ENCODE measurements at regions not wholly inside any gene's neighbourhood (a gene's known extent, or its start where the extent isn't known, plus 50 kb on each side); places are given as distances from the start of the nearest gene placed in this dataset.

- Histone ChIP-seq H3K4me1 (ENCODE audit: control insufficient read depth, low read depth, low read length) (no peaks in the 10 kb centered on the region), H3K79me2 (ENCODE audit: control insufficient read depth, insufficient read depth, low read length) (no peaks in the 10 kb centered on the region), H3K4me2 (ENCODE audit: low read length) (no peak overlapping the region), H2AK5ac (ENCODE audit: low read length) (no peak overlapping the region), H3K27ac (ENCODE audit: low read depth, low read length) (no peak overlapping the region), H3K9ac (ENCODE audit: low read length) (no peak overlapping the region), H2BK5ac (ENCODE audit: low read length) (no peak overlapping the region), H2BK15ac (replicated peaks; ENCODE audit: low read depth) (no peak overlapping the region), H3K4me3 (ENCODE audit: low read length) (no peak overlapping the region), H4K5ac (ENCODE audit: low read length) (no peak overlapping the region), H3K27me3 (ENCODE audit: insufficient read depth, low read length, poor library complexity) (no peaks in the 10 kb centered on the region), H3K79me1 (ENCODE audit: low read length) (no peaks in the 10 kb centered on the region), H2BK120ac (ENCODE audit: low read depth, low read length) (no peak overlapping the region), H4K8ac (ENCODE audit: low read depth, low read length) (no peak overlapping the region), H3K4ac (ENCODE audit: low read depth, low read length) (no peak overlapping the region), H3K18ac (ENCODE audit: low read length) (no peak overlapping the region), H3K56ac (ENCODE audit: low read length) (no peak overlapping the region), H3K23ac (ENCODE audit: low read length) (no peak overlapping the region), H3K36me3 (ENCODE audit: control insufficient read depth, insufficient read depth, low read length) (no peaks in the 10 kb centered on the region)
- DNase-seq = no peak
- no CpG with 5 or more reads among the region's 1 CpG for WGBS (ENCODE audit: extremely low coverage, insufficient coverage, low lambda C conversion rate)
These were observed 79.7 kb upstream of the BANK1 start for GRCh38 chr4:101710806-101711205.

- no CpG with 5 or more reads among the region's 1 CpG for WGBS (ENCODE audit: extremely low coverage, insufficient coverage, low lambda C conversion rate)
- H2BK15ac ChIP-seq (replicated peaks; ENCODE audit: low read depth) = no peak overlapping the region
These were observed 82.1 kb upstream of the BANK1 start for GRCh38 chr4:101708293-101709039.

GRCh38 chr4:101707596-101707995 is 82.9 kb upstream of the BANK1 start:
- Histone ChIP-seq H3K56ac (ENCODE audit: low read length) (no peak overlapping the region), H2AK5ac (ENCODE audit: low read length) (no peak overlapping the region), H4K5ac (ENCODE audit: low read length) (no peak overlapping the region), H3K27me3 (ENCODE audit: insufficient read depth, low read length, poor library complexity) (no peaks in the 10 kb centered on the region), H3K4ac (ENCODE audit: low read depth, low read length) (no peak overlapping the region), H2BK15ac (replicated peaks; ENCODE audit: low read depth) (no peak overlapping the region), H3K79me1 (ENCODE audit: low read length) (no peaks in the 10 kb centered on the region), H3K36me3 (ENCODE audit: control insufficient read depth, insufficient read depth, low read length) (no peaks in the 10 kb centered on the region), H3K79me2 (ENCODE audit: control insufficient read depth, insufficient read depth, low read length) (no peaks in the 10 kb centered on the region), H3K4me1 (ENCODE audit: control insufficient read depth, low read depth, low read length) (no peaks in the 10 kb centered on the region), H3K9ac (ENCODE audit: low read length) (no peak overlapping the region), H2BK120ac (ENCODE audit: low read depth, low read length) (no peak overlapping the region), H3K4me2 (ENCODE audit: low read length) (no peak overlapping the region), H3K18ac (ENCODE audit: low read length) (no peak overlapping the region), H3K23ac (ENCODE audit: low read length) (no peak overlapping the region), H3K27ac (ENCODE audit: low read depth, low read length) (no peak overlapping the region), H3K4me3 (ENCODE audit: low read length) (no peak overlapping the region), H4K8ac (ENCODE audit: low read depth, low read length) (no peak overlapping the region), H2BK5ac (ENCODE audit: low read length) (no peak overlapping the region)
- WGBS (ENCODE audit: extremely low coverage, insufficient coverage, low lambda C conversion rate) = no CpG with 5 or more reads among the region's 3 CpGs
- no peak for DNase-seq

More at GRCh38 chr4:101708293-101709039, 82.1 kb upstream of the BANK1 start:
- Histone ChIP-seq H4K8ac (ENCODE audit: low read depth, low read length) (no peak overlapping the region), H3K27me3 (ENCODE audit: insufficient read depth, low read length, poor library complexity) (no peaks in the 10 kb centered on the region), H3K79me2 (ENCODE audit: control insufficient read depth, insufficient read depth, low read length) (no peaks in the 10 kb centered on the region), H3K36me3 (ENCODE audit: control insufficient read depth, insufficient read depth, low read length) (no peaks in the 10 kb centered on the region), H3K9ac (ENCODE audit: low read length) (no peak overlapping the region), H3K56ac (ENCODE audit: low read length) (no peak overlapping the region), H3K27ac (ENCODE audit: low read depth, low read length) (no peak overlapping the region), H3K23ac (ENCODE audit: low read length) (no peak overlapping the region), H3K79me1 (ENCODE audit: low read length) (no peaks in the 10 kb centered on the region), H2BK120ac (ENCODE audit: low read depth, low read length) (no peak overlapping the region), H2BK5ac (ENCODE audit: low read length) (no peak overlapping the region), H3K4ac (ENCODE audit: low read depth, low read length) (no peak overlapping the region), H3K18ac (ENCODE audit: low read length) (no peak overlapping the region), H3K4me1 (ENCODE audit: control insufficient read depth, low read depth, low read length) (no peaks in the 10 kb centered on the region), H2AK5ac (ENCODE audit: low read length) (no peak overlapping the region), H4K5ac (ENCODE audit: low read length) (no peak overlapping the region), H3K4me3 (ENCODE audit: low read length) (no peak overlapping the region), H3K4me2 (ENCODE audit: low read length) (no peak overlapping the region)
- DNase-seq = no peak

- Histone ChIP-seq H4K8ac (ENCODE audit: low read depth, low read length) (no peak overlapping the region), H3K79me1 (ENCODE audit: low read length) (no peaks in the 10 kb centered on the region), H3K27ac (ENCODE audit: low read depth, low read length) (no peak overlapping the region), H3K36me3 (ENCODE audit: control insufficient read depth, insufficient read depth, low read length) (no peaks in the 10 kb centered on the region), H2BK5ac (ENCODE audit: low read length) (no peak overlapping the region), H3K27me3 (ENCODE audit: insufficient read depth, low read length, poor library complexity) (no peaks in the 10 kb centered on the region), H3K4me3 (ENCODE audit: low read length) (no peak overlapping the region), H2BK120ac (ENCODE audit: low read depth, low read length) (no peak overlapping the region), H3K79me2 (ENCODE audit: control insufficient read depth, insufficient read depth, low read length) (no peaks in the 10 kb centered on the region), H4K5ac (ENCODE audit: low read length) (no peak overlapping the region), H3K4ac (ENCODE audit: low read depth, low read length) (no peak overlapping the region), H2BK15ac (replicated peaks; ENCODE audit: low read depth) (no peak overlapping the region), H2AK5ac (ENCODE audit: low read length) (no peak overlapping the region), H3K56ac (ENCODE audit: low read length) (no peak overlapping the region), H3K4me1 (ENCODE audit: control insufficient read depth, low read depth, low read length) (no peaks in the 10 kb centered on the region), H3K4me2 (ENCODE audit: low read length) (no peak overlapping the region), H3K9ac (ENCODE audit: low read length) (no peak overlapping the region), H3K23ac (ENCODE audit: low read length) (no peak overlapping the region), H3K18ac (ENCODE audit: low read length) (no peak overlapping the region)
- no peak for DNase-seq
- WGBS (ENCODE audit: extremely low coverage, insufficient coverage, low lambda C conversion rate) = no CpG with 5 or more reads among the region's 1 CpG
These were observed 83.9 kb upstream of the BANK1 start for GRCh38 chr4:101706535-101707057.

GRCh38 chr4:101701551-101701950 is 89.0 kb upstream of the BANK1 start:
- H3K27ac ChIP-seq (ENCODE audit: low read depth, low read length) = no peak overlapping the region
- no peak overlapping the region for H2BK5ac ChIP-seq (ENCODE audit: low read length)
- no peak for DNase-seq

More at GRCh38 chr4:101701551-101701950, 89.0 kb upstream of the BANK1 start:
- no peak overlapping the region for H3K23ac ChIP-seq (ENCODE audit: low read length)
- H3K79me1 ChIP-seq (ENCODE audit: low read length) = no peaks in the 10 kb centered on the region
- no peak overlapping the region for H3K56ac ChIP-seq (ENCODE audit: low read length)
- no peaks in the 10 kb centered on the region for H3K4me1 ChIP-seq (ENCODE audit: control insufficient read depth, low read depth, low read length)
- H3K4me2 ChIP-seq (ENCODE audit: low read length) = no peak overlapping the region
- no peaks in the 10 kb centered on the region for H3K79me2 ChIP-seq (ENCODE audit: control insufficient read depth, insufficient read depth, low read length)
- no peak overlapping the region for H3K4me3 ChIP-seq (ENCODE audit: low read length)
- H3K4ac ChIP-seq (ENCODE audit: low read depth, low read length) = no peak overlapping the region
- no peak overlapping the region for H2AK5ac ChIP-seq (ENCODE audit: low read length)
- no peaks in the 10 kb centered on the region for H3K27me3 ChIP-seq (ENCODE audit: insufficient read depth, low read length, poor library complexity)
- no peak overlapping the region for H3K18ac ChIP-seq (ENCODE audit: low read length)
- H3K9ac ChIP-seq (ENCODE audit: low read length) = no peak overlapping the region
- no CpG with 5 or more reads among the region's 1 CpG for WGBS (ENCODE audit: extremely low coverage, insufficient coverage, low lambda C conversion rate)
- H3K36me3 ChIP-seq (ENCODE audit: control insufficient read depth, insufficient read depth, low read length) = no peaks in the 10 kb centered on the region
- H2BK120ac ChIP-seq (ENCODE audit: low read depth, low read length) = no peak overlapping the region
- no peak overlapping the region for H2BK15ac ChIP-seq (replicated peaks; ENCODE audit: low read depth)
- H4K5ac ChIP-seq (ENCODE audit: low read length) = no peak overlapping the region
- H4K8ac ChIP-seq (ENCODE audit: low read depth, low read length) = no peak overlapping the region
